OCI-LY3 (cell line): ENCODE measurements at regions not wholly inside any gene's neighbourhood (a gene's known extent, or its start where the extent isn't known, plus 50 kb on each side); places are given as distances from the start of the nearest gene placed in this dataset.

Experiments used
- H2AFZ ChIP-seq: fragments of 200-600, 300-600 bp; shearing (Covaris generic); 2 replicates; pipeline ENCODE4 v1.6.0; 2014; ENCODE audit warnings: antibody characterized with exemption, low read depth, low read length
- H3K27ac ChIP-seq: fragments of 200-600, 300-600 bp; sonication (generic); 2 replicates; pipeline ENCODE4 v1.5.1; 2014; ENCODE audit warnings: mild to moderate bottlenecking, low read length, moderate library complexity, mixed read lengths
- H3K27me3 ChIP-seq: fragments of 200-600, 300-600 bp; sonication (generic); 2 replicates; pipeline ENCODE4 v1.6.1; 2014; ENCODE audit warnings: low read depth, low read length, mixed read lengths
- H3K36me3 ChIP-seq: fragments of 200-600, 300-600 bp; sonication (generic); replicated peaks from 2 replicates; pipeline ENCODE3; 2014; ENCODE audit warnings: low read depth, low read length, mixed read lengths
- H3K4me1 ChIP-seq: fragments of 300-600, 200-600 bp; sonication (generic); 2 replicates; pipeline ENCODE4 v1.6.1; 2014; ENCODE audit warnings: low read length, mixed read lengths
- H3K4me2 ChIP-seq: fragments of 200-600, 300-600 bp; sonication (generic); 2 replicates; pipeline ENCODE4 v1.6.1; 2014; ENCODE audit warnings: low read length, mixed read lengths
- H3K4me3 ChIP-seq: fragments of 300-600, 200-600 bp; sonication (generic); 2 replicates; pipeline ENCODE4 v1.5.1; 2014; ENCODE audit warnings: antibody characterized with exemption, mild to moderate bottlenecking, low read length, moderate library complexity
- H3K79me2 ChIP-seq: fragments of 300-600, 200-600 bp; shearing (Covaris generic); 2 replicates; pipeline ENCODE4 v1.6.1; 2014; ENCODE audit warnings: mild to moderate bottlenecking, low read length, mixed read lengths
- H3K9ac ChIP-seq: fragments of 300-600, 200-600 bp; shearing (Covaris generic); 2 replicates; pipeline ENCODE4 v1.6.0; 2014; ENCODE audit warnings: mild to moderate bottlenecking, low read length, moderate library complexity
- H3K9me3 ChIP-seq: fragments of 200-600, 300-600 bp; shearing (Covaris generic); 2 replicates; pipeline ENCODE4 v1.6.1; 2014; ENCODE audit warnings: low read length, mixed read lengths; ENCODE audit not compliant: insufficient read depth
- H4K20me1 ChIP-seq: fragments of 200-600, 300-600 bp; sonication (generic); 2 replicates; pipeline ENCODE4 v1.6.1; 2016; ENCODE audit warnings: low read length, mixed read lengths; ENCODE audit not compliant: insufficient read depth
- EZH2phosphoT487 ChIP-seq: fragments of 200-600 bp; shearing (Covaris generic); IDR thresholded peaks from 2 replicates; pipeline ENCODE4 v1.6.1; 2018; ENCODE audit warnings: antibody characterized with exemption, mixed run types, low read depth
- TF ChIP-seq, protein P1 (sequence below): fragments of 200-600, 300-600 bp; sonication (generic); IDR thresholded peaks from 2 replicates; pipeline ENCODE4 v1.5.1; 2014; ENCODE audit warnings: antibody characterized with exemption, low read length, low read depth

- Histone ChIP-seq H2AFZ (no peak overlapping the region), H3K4me1 (peaks cover 9% of the 10 kb centered on the region), H3K27me3 (no peaks in the 10 kb centered on the region), H3K36me3 (no peaks in the 10 kb centered on the region), H3K79me2 (no peaks in the 10 kb centered on the region), H3K27ac (no peak overlapping the region), H3K9ac (no peak overlapping the region), H4K20me1 (no peaks in the 10 kb centered on the region), H3K9me3 (0 out of 2 replicates have a peak, but pooled peaks cover 4% of the 10 kb centered on the region), H3K4me2 (no peak overlapping the region), H3K4me3 (no peak overlapping the region)
- no peak for TF ChIP-seq EZH2phosphoT487
- TF ChIP-seq, protein P1, sequence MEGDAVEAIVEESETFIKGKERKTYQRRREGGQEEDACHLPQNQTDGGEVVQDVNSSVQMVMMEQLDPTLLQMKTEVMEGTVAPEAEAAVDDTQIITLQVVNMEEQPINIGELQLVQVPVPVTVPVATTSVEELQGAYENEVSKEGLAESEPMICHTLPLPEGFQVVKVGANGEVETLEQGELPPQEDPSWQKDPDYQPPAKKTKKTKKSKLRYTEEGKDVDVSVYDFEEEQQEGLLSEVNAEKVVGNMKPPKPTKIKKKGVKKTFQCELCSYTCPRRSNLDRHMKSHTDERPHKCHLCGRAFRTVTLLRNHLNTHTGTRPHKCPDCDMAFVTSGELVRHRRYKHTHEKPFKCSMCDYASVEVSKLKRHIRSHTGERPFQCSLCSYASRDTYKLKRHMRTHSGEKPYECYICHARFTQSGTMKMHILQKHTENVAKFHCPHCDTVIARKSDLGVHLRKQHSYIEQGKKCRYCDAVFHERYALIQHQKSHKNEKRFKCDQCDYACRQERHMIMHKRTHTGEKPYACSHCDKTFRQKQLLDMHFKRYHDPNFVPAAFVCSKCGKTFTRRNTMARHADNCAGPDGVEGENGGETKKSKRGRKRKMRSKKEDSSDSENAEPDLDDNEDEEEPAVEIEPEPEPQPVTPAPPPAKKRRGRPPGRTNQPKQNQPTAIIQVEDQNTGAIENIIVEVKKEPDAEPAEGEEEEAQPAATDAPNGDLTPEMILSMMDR, result no peak
These were observed 516.7 kb upstream of the SLIT2 start for GRCh38 chr4:19735012-19735411.

GRCh38 chr4:19729886-19730651 is 521.6 kb upstream of the SLIT2 start:
- H2AFZ ChIP-seq, result peak overlapping the region; percentile 62
- TF ChIP-seq, protein P1, result no peak
- no peak for TF ChIP-seq EZH2phosphoT487
- H3K9ac ChIP-seq, result peak overlapping the region; percentile 19; the same call in 1 of the 2 replicates
- peak overlapping the region; percentile 70 for H3K4me2 ChIP-seq
- peaks cover 15% of the 10 kb centered on the region for H3K4me1 ChIP-seq
- H3K27ac ChIP-seq, result peak overlapping the region; percentile 81
- 0 out of 2 replicates have a peak, but pooled peaks cover 4% of the 10 kb centered on the region for H3K9me3 ChIP-seq
- no peaks in the 10 kb centered on the region for H3K79me2 ChIP-seq
- H3K4me3 ChIP-seq, result peak overlapping the region; percentile 56
- H3K36me3 ChIP-seq, result no peaks in the 10 kb centered on the region
- H4K20me1 ChIP-seq, result no peaks in the 10 kb centered on the region
- no peaks in the 10 kb centered on the region for H3K27me3 ChIP-seq

DNA sequence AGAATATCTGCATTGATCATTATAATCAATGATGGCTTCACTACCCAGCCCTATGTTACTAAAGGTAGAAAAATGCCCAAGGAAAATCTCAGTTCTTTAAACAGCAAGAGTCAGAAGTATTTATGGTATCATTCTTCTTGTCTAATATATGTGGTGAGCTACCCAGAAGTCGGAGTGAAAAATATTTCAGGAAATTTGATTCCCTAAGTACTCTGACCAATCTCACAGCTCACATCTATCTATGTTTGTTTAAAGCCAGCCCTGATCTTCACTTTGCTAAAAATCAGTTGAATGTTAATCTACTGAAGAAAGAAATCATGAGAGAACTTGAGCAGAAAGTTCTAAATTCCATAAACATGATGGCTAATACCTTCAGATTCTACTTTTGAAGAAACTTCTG is 522.9 kb upstream of the SLIT2 start:
- H3K9ac ChIP-seq, result no peak overlapping the region
- H3K27ac ChIP-seq, result no peak overlapping the region
- H3K36me3 ChIP-seq, result no peaks in the 10 kb centered on the region
- TF ChIP-seq, protein P1, result no peak
- TF ChIP-seq EZH2phosphoT487, result no peak
- no peaks in the 10 kb centered on the region for H4K20me1 ChIP-seq
- H3K27me3 ChIP-seq, result no peaks in the 10 kb centered on the region
- no peak overlapping the region for H2AFZ ChIP-seq
- no peaks in the 10 kb centered on the region for H3K79me2 ChIP-seq
- no peak overlapping the region for H3K4me2 ChIP-seq
- H3K9me3 ChIP-seq, result 0 out of 2 replicates have a peak, but pooled peaks cover 4% of the 10 kb centered on the region
- H3K4me1 ChIP-seq, result peaks cover 15% of the 10 kb centered on the region
- no peak overlapping the region for H3K4me3 ChIP-seq

- H3K4me2 ChIP-seq, result no peak overlapping the region
- H3K4me3 ChIP-seq, result no peak overlapping the region
- H4K20me1 ChIP-seq, result no peaks in the 10 kb centered on the region
- H3K9me3 ChIP-seq, result 0 out of 2 replicates have a peak, but pooled peaks cover 4% of the 10 kb centered on the region
- TF ChIP-seq, protein P1, result no peak
- no peak for TF ChIP-seq EZH2phosphoT487
- H2AFZ ChIP-seq, result no peak overlapping the region
- H3K9ac ChIP-seq, result no peak overlapping the region
- H3K27me3 ChIP-seq, result no peaks in the 10 kb centered on the region
- no peaks in the 10 kb centered on the region for H3K79me2 ChIP-seq
- no peak overlapping the region for H3K27ac ChIP-seq
- no peaks in the 10 kb centered on the region for H3K36me3 ChIP-seq
- peaks cover 15% of the 10 kb centered on the region for H3K4me1 ChIP-seq
These were observed 524.6 kb upstream of the SLIT2 start for GRCh38 chr4:19727141-19727540.
